ENCODE measurements at regions not wholly inside any gene's neighbourhood (a gene's known extent, or its start where the extent isn't known, plus 50 kb on each side); places are given as distances from the start of the nearest gene placed in this dataset.

DNA sequence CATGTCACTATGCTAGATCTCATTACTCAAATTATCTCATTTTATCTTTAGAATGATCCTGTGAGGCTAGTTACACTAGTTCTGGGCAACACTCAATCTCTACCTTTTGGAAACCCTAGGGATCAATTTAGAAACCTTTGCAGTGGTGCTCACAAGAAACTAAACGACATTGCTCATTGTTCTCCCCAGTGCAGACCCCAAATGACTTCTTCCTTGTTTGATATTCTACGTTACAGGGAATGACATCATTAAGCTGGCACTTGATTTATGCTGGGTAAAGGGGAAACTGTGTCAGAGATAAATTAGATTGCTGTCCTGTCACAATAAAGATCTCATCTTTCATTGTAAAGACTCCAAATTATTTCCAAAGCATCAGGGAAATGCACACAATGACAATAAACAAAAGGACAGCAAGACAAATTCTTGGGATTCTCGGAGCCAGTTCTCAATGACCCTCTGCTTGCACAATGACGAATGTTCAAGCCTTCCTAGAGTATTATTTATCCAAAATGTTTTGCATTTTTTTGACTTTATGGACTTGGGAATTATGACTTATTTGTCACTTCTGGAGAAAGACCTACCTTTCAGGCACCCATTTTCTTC, 1121.8 kb upstream of the TENM4 start:
- ChIA-PET POLR2A (no interaction called here), CTCF (no interaction called here)
- peaks cover 10% of the 10 kb centered on the region for H3K9me3 Mint-ChIP-seq
- H3K27ac Mint-ChIP-seq: no peak overlapping the region
- TF ChIP-seq, protein P1, sequence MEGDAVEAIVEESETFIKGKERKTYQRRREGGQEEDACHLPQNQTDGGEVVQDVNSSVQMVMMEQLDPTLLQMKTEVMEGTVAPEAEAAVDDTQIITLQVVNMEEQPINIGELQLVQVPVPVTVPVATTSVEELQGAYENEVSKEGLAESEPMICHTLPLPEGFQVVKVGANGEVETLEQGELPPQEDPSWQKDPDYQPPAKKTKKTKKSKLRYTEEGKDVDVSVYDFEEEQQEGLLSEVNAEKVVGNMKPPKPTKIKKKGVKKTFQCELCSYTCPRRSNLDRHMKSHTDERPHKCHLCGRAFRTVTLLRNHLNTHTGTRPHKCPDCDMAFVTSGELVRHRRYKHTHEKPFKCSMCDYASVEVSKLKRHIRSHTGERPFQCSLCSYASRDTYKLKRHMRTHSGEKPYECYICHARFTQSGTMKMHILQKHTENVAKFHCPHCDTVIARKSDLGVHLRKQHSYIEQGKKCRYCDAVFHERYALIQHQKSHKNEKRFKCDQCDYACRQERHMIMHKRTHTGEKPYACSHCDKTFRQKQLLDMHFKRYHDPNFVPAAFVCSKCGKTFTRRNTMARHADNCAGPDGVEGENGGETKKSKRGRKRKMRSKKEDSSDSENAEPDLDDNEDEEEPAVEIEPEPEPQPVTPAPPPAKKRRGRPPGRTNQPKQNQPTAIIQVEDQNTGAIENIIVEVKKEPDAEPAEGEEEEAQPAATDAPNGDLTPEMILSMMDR (IDR thresholded peaks at IDR 0.05): no peak
- ATAC-seq (no peak), DNase-seq (no peak)
- H3K27me3 Mint-ChIP-seq: no peaks in the 10 kb centered on the region
- H3K4me3 Mint-ChIP-seq: no peak overlapping the region
- intact Hi-C loops (cut with micrococcal nuclease): no loop called here
- no peaks in the 10 kb centered on the region for H3K36me3 Mint-ChIP-seq (ENCODE audit: low read depth)
- no peaks in the 10 kb centered on the region for H3K4me1 Mint-ChIP-seq (ENCODE audit: low read depth)

DNA sequence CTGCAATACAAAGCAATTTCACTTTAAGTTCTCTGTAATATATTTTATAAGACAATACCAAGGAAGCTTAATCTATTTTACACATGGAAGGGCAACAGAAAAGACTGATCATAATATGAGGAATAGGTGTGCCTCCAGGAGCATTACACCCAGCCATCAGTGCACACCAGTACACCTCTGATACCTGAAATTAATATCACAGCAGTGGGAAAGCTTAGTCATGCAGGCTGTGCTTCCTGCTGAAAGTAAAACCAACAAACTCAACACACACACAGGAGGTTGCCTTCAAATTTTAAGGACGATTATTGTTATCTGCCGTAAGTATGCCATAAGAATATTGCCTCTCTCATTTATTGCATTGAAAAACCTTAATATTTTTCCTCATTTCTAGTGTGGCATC, 1119.1 kb upstream of the TENM4 start:
- H3K36me3 Mint-ChIP-seq (ENCODE audit: low read depth): no peaks in the 10 kb centered on the region
- intact Hi-C loops (cut with micrococcal nuclease): no loop called here
- ATAC-seq (no peak), DNase-seq (no peak)
- H3K27ac Mint-ChIP-seq: no peak overlapping the region
- H3K27me3 Mint-ChIP-seq: no peaks in the 10 kb centered on the region
- TF ChIP-seq, protein P1 (IDR thresholded peaks at IDR 0.05): no peak
- ChIA-PET POLR2A (no interaction called here), CTCF (no interaction called here)
- H3K4me3 Mint-ChIP-seq: no peak overlapping the region
- H3K9me3 Mint-ChIP-seq: peaks cover 12% of the 10 kb centered on the region
- H3K4me1 Mint-ChIP-seq (ENCODE audit: low read depth): no peaks in the 10 kb centered on the region

DNA sequence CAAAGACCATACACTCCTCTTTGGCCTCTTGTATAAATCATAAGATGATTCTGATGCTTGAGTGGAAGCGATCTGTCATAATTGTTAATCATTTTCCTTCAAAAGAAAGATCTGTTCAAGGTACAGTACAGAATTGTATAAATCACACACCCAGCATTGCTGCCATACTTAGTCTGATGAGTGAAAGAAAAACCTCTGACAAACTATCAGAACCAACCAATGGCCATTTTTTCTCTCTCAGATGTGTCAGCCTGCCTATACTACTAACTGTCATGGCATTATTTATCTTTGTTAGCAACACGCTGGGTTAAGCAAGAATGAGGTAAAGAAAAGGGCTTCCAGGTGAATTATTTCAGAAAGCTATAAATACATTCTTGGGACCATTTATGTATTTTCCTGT, 1112.7 kb upstream of the TENM4 start:
- ATAC-seq: no peak
- Mint-ChIP-seq H3K4me3 (no peak overlapping the region), H3K27me3 (no peaks in the 10 kb centered on the region), H3K36me3 (ENCODE audit: low read depth) (no peaks in the 10 kb centered on the region), H3K9me3 (peaks cover 10% of the 10 kb centered on the region), H3K4me1 (ENCODE audit: low read depth) (no peaks in the 10 kb centered on the region), H3K27ac (no peak overlapping the region)
- intact Hi-C loops (cut with micrococcal nuclease): no loop called here
- no peak for DNase-seq
- TF ChIP-seq, protein P1 (IDR thresholded peaks at IDR 0.05): no peak
- POLR2A ChIA-PET: no interaction called here
- CTCF ChIA-PET: no interaction called here

DNA sequence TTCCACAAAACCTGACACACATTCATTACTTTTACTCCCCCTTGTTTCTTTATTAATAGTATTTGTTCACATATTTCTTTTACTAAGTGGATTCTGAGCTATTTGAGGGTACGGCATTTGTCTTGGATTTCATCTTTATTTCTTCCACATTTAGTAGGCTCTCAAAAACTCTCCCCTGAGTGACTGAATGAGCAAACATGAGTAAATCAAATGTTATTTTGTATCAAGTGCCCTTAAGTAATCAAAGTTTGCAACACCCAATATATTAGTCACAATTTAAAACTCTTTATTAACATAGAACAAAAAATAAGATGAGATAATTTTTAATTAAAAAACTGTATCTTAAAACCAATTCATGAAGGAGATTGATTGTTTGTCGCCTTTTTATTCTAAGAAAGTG, 1101.9 kb upstream of the TENM4 start:
- H3K9me3 Mint-ChIP-seq: peaks cover 8% of the 10 kb centered on the region

DNA sequence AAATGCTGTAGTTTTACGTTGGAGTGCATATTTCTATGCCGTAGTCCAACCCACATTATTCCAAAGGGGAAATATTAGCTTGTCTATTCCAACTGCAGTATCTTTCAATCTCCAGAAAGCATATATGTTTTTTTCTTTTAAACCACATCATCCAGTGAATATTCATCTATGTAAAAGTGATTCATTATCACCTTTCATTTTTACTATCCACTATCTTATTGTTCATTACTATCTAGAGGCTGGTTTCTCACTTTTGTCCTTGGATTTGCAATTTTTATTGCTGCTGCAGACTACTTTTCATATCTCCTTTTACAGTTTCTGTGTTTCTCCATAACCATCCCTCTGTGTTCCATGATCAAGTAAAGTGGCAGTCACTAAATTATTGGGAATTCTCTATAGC, 1097.2 kb upstream of the TENM4 start:
- CTCF ChIA-PET: no interaction called here
- Mint-ChIP-seq H3K9me3 (peaks cover 10% of the 10 kb centered on the region), H3K36me3 (ENCODE audit: low read depth) (no peaks in the 10 kb centered on the region), H3K4me3 (no peak overlapping the region), H3K27ac (no peak overlapping the region), H3K4me1 (ENCODE audit: low read depth) (no peaks in the 10 kb centered on the region), H3K27me3 (no peaks in the 10 kb centered on the region)
- POLR2A ChIA-PET: no interaction called here
- TF ChIP-seq, protein P1 (IDR thresholded peaks at IDR 0.05): no peak
- ATAC-seq (no peak), DNase-seq (no peak)
- intact Hi-C loops (cut with micrococcal nuclease): no loop called here

More for the DNA sequence above, 1101.9 kb upstream of the TENM4 start:
- H3K36me3 Mint-ChIP-seq (ENCODE audit: low read depth): no peaks in the 10 kb centered on the region
- H3K4me3 Mint-ChIP-seq: no peak overlapping the region
- TF ChIP-seq, protein P1 (IDR thresholded peaks at IDR 0.05): no peak
- CTCF ChIA-PET: no interaction called here
- no peaks in the 10 kb centered on the region for H3K27me3 Mint-ChIP-seq
- DNase-seq (no peak), ATAC-seq (no peak)
- no peak overlapping the region for H3K27ac Mint-ChIP-seq
- H3K4me1 Mint-ChIP-seq (ENCODE audit: low read depth): no peaks in the 10 kb centered on the region
- intact Hi-C loops (cut with micrococcal nuclease): no loop called here
- POLR2A ChIA-PET: interaction anchor here (1.0 kb wide), 1 partner anchor 226 kb away, joined by 3 read pairs; no protein-coding TSS in a partner anchor
